Mesenchymal stem cell (in vitro differentiated cells and primary cell): ENCODE measurements at regions not wholly inside any gene's neighbourhood (a gene's known extent, or its start where the extent isn't known, plus 50 kb on each side); places are given as distances from the start of the nearest gene placed in this dataset.
A peak's percentile ranks its signal among the peaks of the same experiment; 100 is the strongest.

Source experiments
- DNase-seq: peaks from one replicate; pipeline ENCODE4 v3.0.0-alpha.2; 2013
- H2AFZ ChIP-seq: one replicate; pipeline ENCODE4 v1.6.1; 2013; ENCODE audit warnings: low read depth, mild to moderate bottlenecking, control low read depth, inconsistent platforms, low read length, moderate library complexity
- H2AK5ac ChIP-seq: 2 replicates; pipeline ENCODE4 v1.6.1; 2013; ENCODE audit warnings: low read length, moderate library complexity, mild to moderate bottlenecking, inconsistent platforms; ENCODE audit not compliant: severe bottlenecking
- H2BK120ac ChIP-seq: one replicate; pipeline ENCODE4 v1.6.1; 2013; ENCODE audit warnings: low read depth, mild to moderate bottlenecking, inconsistent platforms, low read length, moderate library complexity
- H2BK12ac ChIP-seq, 2 experiments: one replicate each; pipeline ENCODE4 v1.6.1; 2013; ENCODE audit warnings: inconsistent platforms in 2 of 2, low read length in 2 of 2, mild to moderate bottlenecking in 2 of 2, moderate library complexity in 2 of 2, control low read depth in 1 of 2
- H2BK15ac ChIP-seq: one replicate; pipeline ENCODE4 v1.6.1; 2013; ENCODE audit warnings: mild to moderate bottlenecking, low read depth, inconsistent platforms; ENCODE audit not compliant: poor library complexity, severe bottlenecking
- H2BK5ac ChIP-seq: 2 replicates; pipeline ENCODE4 v1.6.1; 2013; ENCODE audit warnings: low read depth, mild to moderate bottlenecking, low read length, control low read depth, inconsistent platforms; ENCODE audit not compliant: poor library complexity, severe bottlenecking
- H3K14ac ChIP-seq, 2 experiments: one replicate each; pipeline ENCODE4 v1.6.1; 2013; ENCODE audit warnings: inconsistent platforms in 2 of 2, low read length in 2 of 2, control low read depth in 1 of 2, mild to moderate bottlenecking in 1 of 2, moderate library complexity in 1 of 2
- H3K18ac ChIP-seq, 2 experiments: one replicate each; pipeline ENCODE4 v1.6.1; 2013; ENCODE audit warnings: inconsistent platforms in 2 of 2, low read length in 2 of 2, control low read depth in 1 of 2, low read depth in 1 of 2, mild to moderate bottlenecking in 1 of 2
- H3K23ac ChIP-seq, 2 experiments: one replicate each; pipeline ENCODE4 v1.6.1; 2013; ENCODE audit warnings: inconsistent platforms in 2 of 2, low read length in 2 of 2, mild to moderate bottlenecking in 2 of 2, moderate library complexity in 2 of 2, control low read depth in 1 of 2
- H3K27ac ChIP-seq: 2 replicates; pipeline ENCODE4 v1.5.1; 2013; ENCODE audit warnings: mild to moderate bottlenecking, moderate library complexity, low read length, control low read depth, inconsistent platforms; ENCODE audit not compliant: poor library complexity, severe bottlenecking
- H3K27me3 ChIP-seq, 2 experiments: 2 replicates each; pipeline versions ENCODE4 v1.6.1 to v1.7.0; 2013; ENCODE audit warnings: low read length in 2 of 2, mild to moderate bottlenecking in 2 of 2, moderate library complexity in 2 of 2, control low read depth in 1 of 2, inconsistent platforms in 1 of 2; ENCODE audit not compliant: control insufficient read depth in 1 of 2, insufficient read depth in 1 of 2
- H3K36me3 ChIP-seq, 2 experiments: 2 replicates each; pipeline versions ENCODE4 v1.6.1 to v1.7.0; 2013; ENCODE audit warnings: low read length in 2 of 2, control low read depth in 1 of 2, inconsistent platforms in 1 of 2, low read depth in 1 of 2, mild to moderate bottlenecking in 1 of 2; ENCODE audit not compliant: insufficient read depth in 2 of 2, control insufficient read depth in 1 of 2
- H3K4ac ChIP-seq, 2 experiments: one replicate each; pipeline ENCODE4 v1.6.1; 2013; ENCODE audit warnings: inconsistent platforms in 2 of 2, low read length in 2 of 2, mild to moderate bottlenecking in 2 of 2, moderate library complexity in 2 of 2, control low read depth in 1 of 2, low read depth in 1 of 2
- H3K4me1 ChIP-seq: 2 replicates; pipeline ENCODE4 v1.6.1; 2013; ENCODE audit warnings: low read depth, low read length, control low read depth; ENCODE audit not compliant: control insufficient read depth, insufficient read depth
- H3K4me2 ChIP-seq: 2 replicates; pipeline ENCODE4 v1.6.1; 2013; ENCODE audit warnings: low read length, mild to moderate bottlenecking, inconsistent platforms; ENCODE audit not compliant: poor library complexity, severe bottlenecking
- H3K4me3 ChIP-seq, 2 experiments: 2 replicates each; pipeline versions ENCODE4 v1.5.1 to v1.7.0; 2013; ENCODE audit warnings: low read length in 2 of 2, mild to moderate bottlenecking in 2 of 2, control low read depth in 1 of 2, low read depth in 1 of 2; ENCODE audit not compliant: insufficient read depth in 1 of 2
- H3K79me1 ChIP-seq: replicated peaks from 2 replicates; pipeline ENCODE4 v1.6.1; 2013; ENCODE audit warnings: mild to moderate bottlenecking, control low read depth, low read length, inconsistent platforms; ENCODE audit not compliant: poor library complexity, severe bottlenecking
- H3K9ac ChIP-seq: 2 replicates; pipeline ENCODE4 v1.7.0; 2013; ENCODE audit warnings: mild to moderate bottlenecking, low read length, moderate library complexity
- H3K9me3 ChIP-seq: 2 replicates; pipeline ENCODE4 v1.7.0; 2013; ENCODE audit warnings: mild to moderate bottlenecking, low read length; ENCODE audit not compliant: control insufficient read depth
- H4K8ac ChIP-seq: one replicate; pipeline ENCODE4 v1.6.1; 2013; ENCODE audit warnings: inconsistent platforms, mild to moderate bottlenecking, low read length, moderate library complexity
- H4K91ac ChIP-seq: one replicate; pipeline ENCODE4 v1.6.1; 2013; ENCODE audit warnings: mild to moderate bottlenecking, low read length, inconsistent platforms
- WGBS: methylation state at CpG from one replicate; pipeline ENCODE4 v1.1.7; 2013; ENCODE audit warnings: mixed read lengths; 5-methylcytosine and 5-hydroxymethylcytosine counted together

- peak overlapping the region; percentile 16 to 44 for H3K18ac ChIP-seq
- peaks cover 55% of the 10 kb centered on the region for H3K79me1 ChIP-seq
- no peaks in the 10 kb centered on the region for H3K27me3 ChIP-seq
- H3K4me1 ChIP-seq = peaks cover 9% of the 10 kb centered on the region
- H3K9me3 ChIP-seq = no peaks in the 10 kb centered on the region
- H4K8ac ChIP-seq = no peak overlapping the region
- H3K27ac ChIP-seq = peak overlapping the region; percentile 18
- peak overlapping the region in 1 of 2 experiments; percentile 68 for H2BK12ac ChIP-seq
- H3K36me3 ChIP-seq = peaks cover 87 to 97% of the 10 kb centered on the region in 2 experiments
- DNase-seq = peak; percentile 78
- no peak overlapping the region for H3K4me2 ChIP-seq
- H3K4me3 ChIP-seq = no peak overlapping the region
- peak overlapping the region; percentile 51 for H3K9ac ChIP-seq
- H2BK120ac ChIP-seq = no peak overlapping the region
- no peak overlapping the region for H2BK5ac ChIP-seq
- H2AK5ac ChIP-seq = peak overlapping the region; percentile 30
- H4K91ac ChIP-seq = peak overlapping the region; percentile 48
- H3K14ac ChIP-seq = peak overlapping the region in 1 of 2 experiments; percentile 44
- H2AFZ ChIP-seq = no peak overlapping the region
- H2BK15ac ChIP-seq = no peak overlapping the region
- no peak overlapping the region for H3K23ac ChIP-seq
- 34% methylated on average over 18 of the region's 18 CpGs for WGBS
- H3K4ac ChIP-seq = peak overlapping the region in 1 of 2 experiments; percentile 62
Observed at GRCh38 chr17:77494664-77495435, 354.1 kb downstream of the SEC14L1 start.

DNA sequence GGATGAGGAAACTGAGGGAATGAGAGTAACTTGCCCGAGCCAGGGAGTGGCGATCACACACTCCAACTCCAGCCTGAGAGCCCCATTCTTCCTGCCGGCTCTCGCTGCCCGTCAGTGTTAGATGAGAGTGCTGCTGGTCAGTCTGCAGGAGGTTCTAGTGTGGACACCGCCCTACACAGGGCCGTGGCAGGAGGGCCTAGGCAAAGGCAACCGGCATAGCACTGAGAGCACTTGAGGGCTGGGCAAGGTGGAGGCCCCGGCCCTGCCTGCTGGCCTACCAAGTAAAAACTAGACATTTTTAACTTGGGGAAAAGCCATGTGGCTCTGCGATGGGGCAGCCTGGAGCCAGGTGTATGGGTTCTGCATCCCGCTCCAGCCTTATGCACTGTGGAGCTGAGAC lies 354.8 kb downstream of the SEC14L1 start:
- Histone ChIP-seq H4K91ac (no peak overlapping the region), H2AFZ (no peak overlapping the region), H3K27ac (no peak overlapping the region), H3K18ac (no peak overlapping the region), H2BK12ac (no peak overlapping the region), H2BK5ac (no peak overlapping the region), H4K8ac (no peak overlapping the region), H3K9ac (no peak overlapping the region), H2AK5ac (no peak overlapping the region), H2BK120ac (no peak overlapping the region), H3K79me1 (peaks cover 55% of the 10 kb centered on the region), H2BK15ac (no peak overlapping the region), H3K4me3 (no peak overlapping the region), H3K4ac (no peak overlapping the region), H3K36me3 (peaks cover 89 to 96% of the 10 kb centered on the region in 2 experiments), H3K4me1 (peaks cover 9% of the 10 kb centered on the region), H3K4me2 (no peak overlapping the region), H3K14ac (no peak overlapping the region), H3K23ac (no peak overlapping the region), H3K9me3 (no peaks in the 10 kb centered on the region), H3K27me3 (no peaks in the 10 kb centered on the region)
- 95% methylated on average over 11 of the region's 11 CpGs for WGBS
- DNase-seq = no peak

- peaks cover 55% of the 10 kb centered on the region for H3K79me1 ChIP-seq
- H2AFZ ChIP-seq = no peak overlapping the region
- no peaks in the 10 kb centered on the region for H3K27me3 ChIP-seq
- no peak overlapping the region for H3K18ac ChIP-seq
- H3K4ac ChIP-seq = no peak overlapping the region
- no peak overlapping the region for H3K23ac ChIP-seq
- peaks cover 89 to 95% of the 10 kb centered on the region in 2 experiments for H3K36me3 ChIP-seq
- H2BK12ac ChIP-seq = no peak overlapping the region
- H3K4me2 ChIP-seq = no peak overlapping the region
- H3K4me3 ChIP-seq = no peak overlapping the region
- H3K9ac ChIP-seq = no peak overlapping the region
- H2BK15ac ChIP-seq = no peak overlapping the region
- H4K91ac ChIP-seq = no peak overlapping the region
- DNase-seq = no peak
- no peak overlapping the region for H3K14ac ChIP-seq
- no peak overlapping the region for H3K27ac ChIP-seq
- H2BK120ac ChIP-seq = no peak overlapping the region
- H2AK5ac ChIP-seq = no peak overlapping the region
- H3K4me1 ChIP-seq = peaks cover 9% of the 10 kb centered on the region
- H3K9me3 ChIP-seq = no peaks in the 10 kb centered on the region
- 96% methylated on average over 12 of the region's 12 CpGs for WGBS
- H4K8ac ChIP-seq = no peak overlapping the region
- no peak overlapping the region for H2BK5ac ChIP-seq
Observed at GRCh38 chr17:77496401-77496801, 355.6 kb downstream of the SEC14L1 start.

- no peak overlapping the region for H4K8ac ChIP-seq
- no peak overlapping the region for H2BK12ac ChIP-seq
- over 99% methylated on average over 8 of the region's 9 CpGs for WGBS
- H3K4ac ChIP-seq = no peak overlapping the region
- no peak overlapping the region for H3K4me3 ChIP-seq
- H3K27ac ChIP-seq = no peak overlapping the region
- no peak for DNase-seq
- no peak overlapping the region for H2BK5ac ChIP-seq
- H3K18ac ChIP-seq = no peak overlapping the region
- H3K36me3 ChIP-seq = peaks cover 91 to 95% of the 10 kb centered on the region in 2 experiments
- H3K4me2 ChIP-seq = no peak overlapping the region
- H2AK5ac ChIP-seq = no peak overlapping the region
- no peaks in the 10 kb centered on the region for H3K27me3 ChIP-seq
- no peak overlapping the region for H3K23ac ChIP-seq
- peaks cover 9% of the 10 kb centered on the region for H3K4me1 ChIP-seq
- no peak overlapping the region for H2BK120ac ChIP-seq
- no peaks in the 10 kb centered on the region for H3K9me3 ChIP-seq
- H2AFZ ChIP-seq = no peak overlapping the region
- no peak overlapping the region for H3K9ac ChIP-seq
- H4K91ac ChIP-seq = no peak overlapping the region
- H2BK15ac ChIP-seq = no peak overlapping the region
- no peak overlapping the region for H3K14ac ChIP-seq
- H3K79me1 ChIP-seq = peaks cover 52% of the 10 kb centered on the region
Observed at GRCh38 chr17:77496831-77497577, 356.2 kb downstream of the SEC14L1 start.
